Uterus (tissue), 2 donors: ENCODE measurements at regions not wholly inside any gene's neighbourhood (a gene's known extent, or its start where the extent isn't known, plus 50 kb on each side); places are given as distances from the start of the nearest gene placed in this dataset.
"Not testable (repeated sequence)": the region's sequence is repeated elsewhere in the genome, so short reads cannot be mapped to it uniquely, and the experiment has no call there.

ENCODE experiments used
- CTCF ChIP-seq, 4 experiments: fragments of 200-600 bp in 2 of 4; fragments of 450-650 bp in 2 of 4; sonication (generic) in 2 of 4; IDR thresholded peaks; one replicate each; pipeline ENCODE4 v1.5.1; 2016 to 2019; ENCODE audit warnings: antibody characterized with exemption in 4 of 4, mild to moderate bottlenecking in 2 of 4, moderate library complexity in 1 of 4
- POLR2A ChIP-seq, 2 donors: fragments of 450-650 bp; IDR thresholded peaks; one replicate each; pipeline ENCODE4 v1.6.1; 2016; ENCODE audit warnings: antibody characterized with exemption in 2 of 2, mild to moderate bottlenecking in 1 of 2, moderate library complexity in 1 of 2

DNA sequence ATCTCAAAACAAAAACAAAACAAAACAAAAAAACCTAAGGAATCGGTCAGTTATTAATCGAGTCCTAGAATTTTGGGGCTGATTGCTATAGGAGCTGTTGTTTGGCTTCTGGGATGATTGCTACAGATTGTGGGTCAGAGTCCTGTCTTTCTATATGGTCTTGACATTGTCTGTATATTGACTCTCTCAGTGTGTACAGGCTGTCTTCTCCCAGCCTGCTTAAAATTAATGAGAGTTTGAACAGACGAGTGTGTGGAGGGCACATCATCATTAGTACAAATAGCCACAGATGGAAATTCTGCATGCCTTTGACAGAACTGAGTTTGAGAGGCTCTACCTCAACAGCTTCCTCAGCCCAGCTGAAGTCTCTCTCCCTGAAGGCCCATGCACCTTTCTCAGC, 98.0 kb upstream of the PLGLB2 start:
- not testable (repeated sequence) for TF ChIP-seq CTCF, POLR2A (IDR thresholded peaks at IDR 0.05)
